IMR-90 (cell line): ENCODE measurements at regions not wholly inside any gene's neighbourhood (a gene's known extent, or its start where the extent isn't known, plus 50 kb on each side); places are given as distances from the start of the nearest gene placed in this dataset.

Experiments
- ATAC-seq: fragments of 200-7000 bp; cut with Tn5 transposase; 2 replicates; pipeline ENCODE4 v1.9.1; 2020; ENCODE audit warnings: low read depth, mild to moderate bottlenecking, moderate library complexity
- BruUV-seq: library from RNA; stranded (reverse); fragments of 400-500 nt; replicated peaks from 2 replicates; lab custom pipeline; 2021; lab: Mats Ljungman, UMichigan
- CTCF ChIA-PET: fragments of 300-600 bp; formaldehyde crosslinking; extraction: SDS; loops from one replicate; lab custom pipeline; 2021; ENCODE audit warnings: antibody characterized with exemption; lab: Yijun Ruan, JAX
- POLR2A ChIA-PET: fragments of 300-600 bp; sonication (Branson Sonifier 250); formaldehyde crosslinking; loops from one replicate; lab custom pipeline; 2022; ENCODE audit warnings: antibody characterized with exemption; ENCODE audit not compliant: unreplicated experiment; lab: Charles Lee
- DNase-seq: peaks from one replicate; pipeline ENCODE4 v3.0.0; 2013
- H2AFZ ChIP-seq: replicated peaks from 2 replicates; pipeline ENCODE3; 2013; ENCODE audit warnings: low read length, mild to moderate bottlenecking; ENCODE audit not compliant: poor library complexity
- H2AK5ac ChIP-seq: 2 replicates; pipeline ENCODE4 v1.6.1; 2013; ENCODE audit warnings: low read depth, low read length, inconsistent platforms
- H2AK9ac ChIP-seq: replicated peaks from 2 replicates; pipeline ENCODE3; 2013; ENCODE audit warnings: mild to moderate bottlenecking, low read depth, low read length, moderate library complexity; ENCODE audit not compliant: poor library complexity
- H2BK120ac ChIP-seq: 2 replicates; pipeline ENCODE4 v1.6.1; 2013; ENCODE audit warnings: low read depth, low read length, inconsistent platforms
- H2BK15ac ChIP-seq: 3 replicates; pipeline ENCODE4 v1.6.1; 2013; ENCODE audit warnings: low read depth, low read length, inconsistent platforms
- H2BK20ac ChIP-seq: 2 replicates; pipeline ENCODE4 v1.6.1; 2013; ENCODE audit warnings: low read depth, mild to moderate bottlenecking, inconsistent platforms, low read length, moderate library complexity
- H2BK5ac ChIP-seq: 2 replicates; pipeline ENCODE4 v1.6.1; 2013; ENCODE audit warnings: mild to moderate bottlenecking, low read depth, low read length, inconsistent platforms; ENCODE audit not compliant: poor library complexity, severe bottlenecking
- H3K14ac ChIP-seq: replicated peaks from 2 replicates; pipeline ENCODE4 v1.6.1; 2013; ENCODE audit warnings: low read depth, low read length, inconsistent platforms
- H3K18ac ChIP-seq: 2 replicates; pipeline ENCODE4 v1.6.1; 2013; ENCODE audit warnings: low read depth, low read length, control low read depth
- H3K23ac ChIP-seq: 2 replicates; pipeline ENCODE4 v1.6.1; 2013; ENCODE audit warnings: low read depth, low read length, inconsistent platforms
- H3K27ac ChIP-seq: 2 replicates; pipeline ENCODE4 v1.5.1; 2013; ENCODE audit warnings: mild to moderate bottlenecking, control low read depth, low read length; ENCODE audit not compliant: insufficient read depth
- H3K27me3 ChIP-seq: 2 replicates; pipeline ENCODE4 v1.6.1; 2013; ENCODE audit warnings: low read length; ENCODE audit not compliant: control insufficient read depth, insufficient read depth
- H3K36me3 ChIP-seq: 2 replicates; pipeline ENCODE4 v1.6.1; 2013; ENCODE audit warnings: low read length, mixed read lengths; ENCODE audit not compliant: control insufficient read depth, insufficient read depth
- H3K4ac ChIP-seq: 2 replicates; pipeline ENCODE4 v1.6.1; 2013; ENCODE audit warnings: low read depth, low read length, inconsistent platforms
- H3K4me1 ChIP-seq: 2 replicates; pipeline ENCODE4 v1.6.1; 2013; ENCODE audit warnings: low read length, mixed read lengths; ENCODE audit not compliant: control insufficient read depth, insufficient read depth
- H3K4me2 ChIP-seq: 2 replicates; pipeline ENCODE4 v1.6.1; 2013; ENCODE audit warnings: low read depth, mild to moderate bottlenecking, control low read depth, low read length, moderate library complexity
- H3K4me3 ChIP-seq: 2 replicates; pipeline ENCODE4 v1.5.1; 2013; ENCODE audit warnings: low read depth, mild to moderate bottlenecking, control low read depth, low read length, moderate library complexity; ENCODE audit not compliant: insufficient read depth
- H3K56ac ChIP-seq: 2 replicates; pipeline ENCODE4 v1.6.1; 2013; ENCODE audit warnings: low read length, inconsistent platforms; ENCODE audit not compliant: insufficient read depth; ENCODE audit errors: extremely low read depth
- H3K79me1 ChIP-seq, 2 experiments: 2 replicates each; pipeline ENCODE4 v1.6.1; 2013; ENCODE audit warnings: low read length in 2 of 2, inconsistent platforms in 1 of 2, low read depth in 1 of 2
- H3K9ac ChIP-seq: 2 replicates; pipeline ENCODE4 v1.6.1; 2013; ENCODE audit warnings: low read depth, low read length, control low read depth
- H3K9me1 ChIP-seq: 2 replicates; pipeline ENCODE4 v1.6.1; 2013; ENCODE audit warnings: low read length, inconsistent platforms; ENCODE audit not compliant: insufficient read depth
- H3K9me3 ChIP-seq: 2 replicates; pipeline ENCODE4 v1.6.1; 2013; ENCODE audit warnings: low read length; ENCODE audit not compliant: control insufficient read depth, insufficient read depth
- H4K20me1 ChIP-seq: 2 replicates; pipeline ENCODE4 v1.6.1; 2013; ENCODE audit warnings: low read length, inconsistent platforms; ENCODE audit not compliant: insufficient read depth
- H4K5ac ChIP-seq: 2 replicates; pipeline ENCODE4 v1.6.1; 2013; ENCODE audit warnings: mild to moderate bottlenecking, low read depth, low read length, control low read depth
- H4K8ac ChIP-seq, 2 experiments: 2 replicates each; pipeline ENCODE4 v1.6.1; 2013; ENCODE audit warnings: low read depth in 2 of 2, low read length in 2 of 2, control low read depth in 1 of 2, inconsistent platforms in 1 of 2
- H4K91ac ChIP-seq: 2 replicates; pipeline ENCODE4 v1.6.1; 2013; ENCODE audit warnings: low read depth, low read length, inconsistent platforms; ENCODE audit not compliant: insufficient read depth
- BHLHE40 ChIP-seq: fragments of 150-350 bp; IDR thresholded peaks from 2 replicates; pipeline ENCODE4 v1.6.1; 2016; ENCODE audit warnings: mild to moderate bottlenecking, low read depth, low read length
- CEBPB ChIP-seq: IDR thresholded peaks from 2 replicates; pipeline ENCODE4 v1.6.1; 2012; ENCODE audit warnings: low read depth, low read length, improper control_type of control experiment
- CHD1 ChIP-seq: IDR thresholded peaks from 2 replicates; pipeline ENCODE4 v1.6.1; 2012; ENCODE audit warnings: low read depth, low read length, improper control_type of control experiment
- FOS ChIP-seq: fragments of 150-350 bp; IDR thresholded peaks from 2 replicates; pipeline ENCODE4 v1.6.1; 2016; ENCODE audit warnings: low read depth, low read length
- MAFK ChIP-seq: IDR thresholded peaks from 2 replicates; pipeline ENCODE4 v1.6.1; 2012; ENCODE audit warnings: low read depth, low read length, improper control_type of control experiment
- MAZ ChIP-seq: IDR thresholded peaks from 2 replicates; pipeline ENCODE4 v1.6.1; 2012; ENCODE audit warnings: low read depth, mild to moderate bottlenecking, low read length, improper control_type of control experiment, moderate library complexity, borderline replicate concordance
- MXI1 ChIP-seq: IDR thresholded peaks from 2 replicates; pipeline ENCODE4 v1.6.1; 2012; ENCODE audit warnings: low read depth, mild to moderate bottlenecking, low read length, moderate library complexity, borderline replicate concordance
- NFE2L2 ChIP-seq: fragments of 150-350 bp; IDR thresholded peaks from 2 replicates; pipeline ENCODE4 v1.6.1; 2016; ENCODE audit warnings: low read depth, mild to moderate bottlenecking, low read length
- POLR2A ChIP-seq: IDR thresholded peaks from 2 replicates; pipeline ENCODE4 v1.6.1; 2012; ENCODE audit warnings: mild to moderate bottlenecking, low read depth, low read length
- RAD21 ChIP-seq: IDR thresholded peaks from 2 replicates; pipeline ENCODE4 v1.6.1; 2012; ENCODE audit warnings: low read length, improper control_type of control experiment
- RCOR1 ChIP-seq: IDR thresholded peaks from 2 replicates; pipeline ENCODE4 v1.6.1; 2012; ENCODE audit warnings: mild to moderate bottlenecking, low read length, improper control_type of control experiment; ENCODE audit not compliant: insufficient replicate concordance
- RFX5 ChIP-seq: IDR thresholded peaks from 2 replicates; pipeline ENCODE4 v1.8.0; 2012; ENCODE audit warnings: low read depth, mild to moderate bottlenecking, low read length, moderate library complexity
- SMC3 ChIP-seq: fragments of 150-350 bp; IDR thresholded peaks from 2 replicates; pipeline ENCODE4 v1.6.1; 2016; ENCODE audit warnings: low read depth, mild to moderate bottlenecking, antibody characterized with exemption, low read length, moderate library complexity
- USF2 ChIP-seq: fragments of 150-350 bp; IDR thresholded peaks from 2 replicates; pipeline ENCODE4 v1.6.1; 2017; ENCODE audit warnings: mild to moderate bottlenecking, antibody characterized with exemption, low read length, low read depth
- WGBS, 2 experiments: methylation state at CpG; one replicate each; pipeline versions ENCODE4 v1.1.5 to v1.1.7; 2013; ENCODE audit warnings: missing lambda C conversion rate in 2 of 2; ENCODE audit not compliant: insufficient read length in 1 of 2; ENCODE audit errors: extremely low coverage in 2 of 2; 5-methylcytosine and 5-hydroxymethylcytosine counted together
- dilution Hi-C: fragments of 300-500 bp; cut with HindIII; formaldehyde crosslinking; loops from one replicate; pipeline ENCODE4 v1.14.3; 2018; ENCODE audit warnings: low sequenced_read_pairs; ENCODE audit not compliant: unreplicated experiment
- in situ Hi-C: fragments of 300-500 bp; cut with MboI; formaldehyde crosslinking; loops from 3 replicates; pipeline ENCODE4 v1.14.3; 2019; ENCODE audit warnings: low sequenced_read_pairs, inconsistent platforms, mixed read lengths
- intact Hi-C: fragments of 100-400 bp; cut with micrococcal nuclease; formaldehyde crosslinking; loops from 2 replicates; pipeline ENCODE4 v1.10.0; 2022
- TF ChIP-seq, protein P1 (sequence below): conservative IDR thresholded peaks from 2 replicates; pipeline ENCODE4 v1.5.1; 2012; ENCODE audit warnings: mild to moderate bottlenecking, low read depth, low read length, improper control_type of control experiment
- TF ChIP-seq, protein P2 (sequence below): fragments of 150-350 bp; IDR thresholded peaks from 2 replicates; pipeline ENCODE4 v1.6.1; 2016; ENCODE audit warnings: low read depth, mild to moderate bottlenecking, low read length, moderate library complexity, borderline replicate concordance

DNA sequence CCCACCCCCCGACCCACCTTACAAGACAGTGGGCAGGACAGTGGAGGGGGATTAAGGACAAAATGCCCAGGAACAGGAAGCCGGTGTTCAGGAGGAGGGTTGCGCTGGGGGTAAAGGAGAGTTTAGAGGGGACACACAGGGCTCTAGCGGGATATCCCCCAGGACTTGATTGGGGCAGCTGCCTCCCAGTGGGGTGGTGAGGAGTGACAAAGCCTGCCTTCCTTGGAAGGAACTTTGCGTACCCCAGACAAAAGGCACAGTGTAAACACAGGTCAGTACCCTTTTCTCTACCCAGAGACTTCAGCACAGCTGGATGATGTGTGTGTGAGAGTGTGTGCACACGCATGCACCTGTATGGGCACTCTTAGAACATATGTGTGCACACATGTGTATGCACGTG lies 51.7 kb upstream of the BCAR3 start:
- no peaks in the 10 kb centered on the region for H3K27me3 ChIP-seq
- CTCF ChIA-PET: no interaction called here

More for the DNA sequence above, 51.7 kb upstream of the BCAR3 start:
- no peak overlapping the region for H3K4me3 ChIP-seq
- H4K91ac ChIP-seq: no peak overlapping the region
- no peaks in the 10 kb centered on the region for H3K36me3 ChIP-seq
- H3K9me3 ChIP-seq: peaks cover 3% of the 10 kb centered on the region; the same call in 1 of the 2 replicates
- no peak overlapping the region for H3K18ac ChIP-seq
- dilution Hi-C loops: no loop called here
- H3K23ac ChIP-seq: no peak overlapping the region; the same call in 1 of the 2 replicates
- H3K79me1 ChIP-seq: peaks cover 0 to 11% of the 10 kb centered on the region in 2 experiments; a peak in 3 of 4 replicates
- peak overlapping the region; percentile 31; the same call in 1 of the 2 replicates for H2AK5ac ChIP-seq
- H2AK9ac ChIP-seq: no peak overlapping the region
- no peak overlapping the region for H3K27ac ChIP-seq
- TF ChIP-seq RAD21 (no peak), SMC3 (no peak), POLR2A (no peak), MXI1 (no peak), RFX5 (no peak), CEBPB (no peak), CHD1 (no peak), BHLHE40 (no peak), MAZ (no peak), FOS (no peak), NFE2L2 (no peak), RCOR1 (no peak), USF2 (no peak), MAFK (no peak)
- TF ChIP-seq, protein P1, sequence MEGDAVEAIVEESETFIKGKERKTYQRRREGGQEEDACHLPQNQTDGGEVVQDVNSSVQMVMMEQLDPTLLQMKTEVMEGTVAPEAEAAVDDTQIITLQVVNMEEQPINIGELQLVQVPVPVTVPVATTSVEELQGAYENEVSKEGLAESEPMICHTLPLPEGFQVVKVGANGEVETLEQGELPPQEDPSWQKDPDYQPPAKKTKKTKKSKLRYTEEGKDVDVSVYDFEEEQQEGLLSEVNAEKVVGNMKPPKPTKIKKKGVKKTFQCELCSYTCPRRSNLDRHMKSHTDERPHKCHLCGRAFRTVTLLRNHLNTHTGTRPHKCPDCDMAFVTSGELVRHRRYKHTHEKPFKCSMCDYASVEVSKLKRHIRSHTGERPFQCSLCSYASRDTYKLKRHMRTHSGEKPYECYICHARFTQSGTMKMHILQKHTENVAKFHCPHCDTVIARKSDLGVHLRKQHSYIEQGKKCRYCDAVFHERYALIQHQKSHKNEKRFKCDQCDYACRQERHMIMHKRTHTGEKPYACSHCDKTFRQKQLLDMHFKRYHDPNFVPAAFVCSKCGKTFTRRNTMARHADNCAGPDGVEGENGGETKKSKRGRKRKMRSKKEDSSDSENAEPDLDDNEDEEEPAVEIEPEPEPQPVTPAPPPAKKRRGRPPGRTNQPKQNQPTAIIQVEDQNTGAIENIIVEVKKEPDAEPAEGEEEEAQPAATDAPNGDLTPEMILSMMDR: no peak
- TF ChIP-seq, protein P2, sequence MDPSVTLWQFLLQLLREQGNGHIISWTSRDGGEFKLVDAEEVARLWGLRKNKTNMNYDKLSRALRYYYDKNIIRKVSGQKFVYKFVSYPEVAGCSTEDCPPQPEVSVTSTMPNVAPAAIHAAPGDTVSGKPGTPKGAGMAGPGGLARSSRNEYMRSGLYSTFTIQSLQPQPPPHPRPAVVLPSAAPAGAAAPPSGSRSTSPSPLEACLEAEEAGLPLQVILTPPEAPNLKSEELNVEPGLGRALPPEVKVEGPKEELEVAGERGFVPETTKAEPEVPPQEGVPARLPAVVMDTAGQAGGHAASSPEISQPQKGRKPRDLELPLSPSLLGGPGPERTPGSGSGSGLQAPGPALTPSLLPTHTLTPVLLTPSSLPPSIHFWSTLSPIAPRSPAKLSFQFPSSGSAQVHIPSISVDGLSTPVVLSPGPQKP: no peak
- no peaks in the 10 kb centered on the region for H4K20me1 ChIP-seq
- peaks cover 14% of the 10 kb centered on the region for H3K4me1 ChIP-seq
- peak overlapping the region; percentile 43; the same call in 1 of the 2 replicates for H3K4ac ChIP-seq
- H2BK15ac ChIP-seq: peak overlapping the region; percentile 25; the same call in 1 of the 3 replicates
- H4K8ac ChIP-seq: no peak overlapping the region; a peak in 1 of 4 replicates
- POLR2A ChIA-PET: no interaction called here
- no TSS peak for BruUV-seq
- no peak for ATAC-seq
- in situ Hi-C loops: no loop called here
- no CpG with 5 or more reads among the region's 7 CpGs for WGBS, 2 experiments
- H3K9me1 ChIP-seq: peaks cover 14% of the 10 kb centered on the region
- H2BK120ac ChIP-seq: peak overlapping the region; percentile 33; the same call in 1 of the 2 replicates
- no peak overlapping the region for H3K9ac ChIP-seq
- no peak overlapping the region for H3K4me2 ChIP-seq
- DNase-seq: no peak
- H2BK5ac ChIP-seq: no peak overlapping the region
- peak overlapping the region; percentile 65 for H3K14ac ChIP-seq
- no peak overlapping the region for H4K5ac ChIP-seq
- H2AFZ ChIP-seq: no peak overlapping the region
- H2BK20ac ChIP-seq: no peak overlapping the region
- intact Hi-C loops: no loop called here
- no peak overlapping the region for H3K56ac ChIP-seq
